ENCODE measurements at regions not wholly inside any gene's neighbourhood (a gene's known extent, or its start where the extent isn't known, plus 50 kb on each side); places are given as distances from the start of the nearest gene placed in this dataset.

DNA sequence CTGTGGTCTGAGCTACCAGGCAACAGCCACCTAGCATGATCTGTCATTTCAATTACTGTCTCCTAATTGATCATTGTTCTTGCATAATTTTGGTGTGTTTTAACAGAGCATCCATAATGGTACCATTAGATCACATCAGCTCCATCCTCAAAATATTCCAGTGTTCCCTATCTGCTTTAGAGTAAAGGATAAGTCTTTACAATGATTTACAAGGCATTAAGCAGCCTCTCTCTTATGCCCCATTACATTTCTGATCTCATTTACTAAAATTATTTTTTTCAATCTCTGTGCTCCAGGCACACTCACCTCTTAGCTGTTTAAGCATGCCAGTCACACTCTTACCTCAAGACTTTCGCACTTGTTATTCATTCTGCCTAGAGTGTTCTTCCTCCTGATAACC lies 389.9 kb upstream of the PTPRD start:
- CTCF ChIA-PET, result no interaction called here
- DNase-seq (ENCODE audit: low read depth, low spot score), result no peak
- intact Hi-C loops (cut with micrococcal nuclease; ENCODE audit: unreplicated experiment) (no loop called here), in situ Hi-C loops (cut with HindIII; ENCODE audit: low pct_unique_long_range_greater_than_20kb, low sequenced_read_pairs) (no loop called here)
- Histone ChIP-seq H3K9me3 (ENCODE audit: control insufficient read depth, insufficient read depth, low read depth, low read length) (no peaks in the 10 kb centered on the region), H3K36me3 (ENCODE audit: control insufficient read depth, insufficient read depth, low read length) (no peaks in the 10 kb centered on the region), H3K27me3 (ENCODE audit: control insufficient read depth, insufficient read depth, low read length) (no peaks in the 10 kb centered on the region), H3K27ac (ENCODE audit: low read length) (no peak overlapping the region), H3K4me3 (ENCODE audit: low read depth in 2 of 2, low read length in 2 of 2) (no peak overlapping the region), H3K4me1 (ENCODE audit: control insufficient read depth, insufficient read depth, low read length) (no peaks in the 10 kb centered on the region)
- ATAC-seq, result no peak
- BruUV-seq (replicated peaks), result no TSS peak
- POLR2A ChIA-PET, result no interaction called here
- no peak for TF ChIP-seq TCF7L2 (IDR thresholded peaks at IDR 0.05; ENCODE audit: low read depth, low read length)
- TF ChIP-seq, protein P1, sequence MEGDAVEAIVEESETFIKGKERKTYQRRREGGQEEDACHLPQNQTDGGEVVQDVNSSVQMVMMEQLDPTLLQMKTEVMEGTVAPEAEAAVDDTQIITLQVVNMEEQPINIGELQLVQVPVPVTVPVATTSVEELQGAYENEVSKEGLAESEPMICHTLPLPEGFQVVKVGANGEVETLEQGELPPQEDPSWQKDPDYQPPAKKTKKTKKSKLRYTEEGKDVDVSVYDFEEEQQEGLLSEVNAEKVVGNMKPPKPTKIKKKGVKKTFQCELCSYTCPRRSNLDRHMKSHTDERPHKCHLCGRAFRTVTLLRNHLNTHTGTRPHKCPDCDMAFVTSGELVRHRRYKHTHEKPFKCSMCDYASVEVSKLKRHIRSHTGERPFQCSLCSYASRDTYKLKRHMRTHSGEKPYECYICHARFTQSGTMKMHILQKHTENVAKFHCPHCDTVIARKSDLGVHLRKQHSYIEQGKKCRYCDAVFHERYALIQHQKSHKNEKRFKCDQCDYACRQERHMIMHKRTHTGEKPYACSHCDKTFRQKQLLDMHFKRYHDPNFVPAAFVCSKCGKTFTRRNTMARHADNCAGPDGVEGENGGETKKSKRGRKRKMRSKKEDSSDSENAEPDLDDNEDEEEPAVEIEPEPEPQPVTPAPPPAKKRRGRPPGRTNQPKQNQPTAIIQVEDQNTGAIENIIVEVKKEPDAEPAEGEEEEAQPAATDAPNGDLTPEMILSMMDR (IDR thresholded peaks at IDR 0.05), result no peak
- TF ChIP-seq POLR2AphosphoS5 (IDR thresholded peaks at IDR 0.05; ENCODE audit: low read depth, low read length), result no peak
- TF ChIP-seq, protein P2, sequence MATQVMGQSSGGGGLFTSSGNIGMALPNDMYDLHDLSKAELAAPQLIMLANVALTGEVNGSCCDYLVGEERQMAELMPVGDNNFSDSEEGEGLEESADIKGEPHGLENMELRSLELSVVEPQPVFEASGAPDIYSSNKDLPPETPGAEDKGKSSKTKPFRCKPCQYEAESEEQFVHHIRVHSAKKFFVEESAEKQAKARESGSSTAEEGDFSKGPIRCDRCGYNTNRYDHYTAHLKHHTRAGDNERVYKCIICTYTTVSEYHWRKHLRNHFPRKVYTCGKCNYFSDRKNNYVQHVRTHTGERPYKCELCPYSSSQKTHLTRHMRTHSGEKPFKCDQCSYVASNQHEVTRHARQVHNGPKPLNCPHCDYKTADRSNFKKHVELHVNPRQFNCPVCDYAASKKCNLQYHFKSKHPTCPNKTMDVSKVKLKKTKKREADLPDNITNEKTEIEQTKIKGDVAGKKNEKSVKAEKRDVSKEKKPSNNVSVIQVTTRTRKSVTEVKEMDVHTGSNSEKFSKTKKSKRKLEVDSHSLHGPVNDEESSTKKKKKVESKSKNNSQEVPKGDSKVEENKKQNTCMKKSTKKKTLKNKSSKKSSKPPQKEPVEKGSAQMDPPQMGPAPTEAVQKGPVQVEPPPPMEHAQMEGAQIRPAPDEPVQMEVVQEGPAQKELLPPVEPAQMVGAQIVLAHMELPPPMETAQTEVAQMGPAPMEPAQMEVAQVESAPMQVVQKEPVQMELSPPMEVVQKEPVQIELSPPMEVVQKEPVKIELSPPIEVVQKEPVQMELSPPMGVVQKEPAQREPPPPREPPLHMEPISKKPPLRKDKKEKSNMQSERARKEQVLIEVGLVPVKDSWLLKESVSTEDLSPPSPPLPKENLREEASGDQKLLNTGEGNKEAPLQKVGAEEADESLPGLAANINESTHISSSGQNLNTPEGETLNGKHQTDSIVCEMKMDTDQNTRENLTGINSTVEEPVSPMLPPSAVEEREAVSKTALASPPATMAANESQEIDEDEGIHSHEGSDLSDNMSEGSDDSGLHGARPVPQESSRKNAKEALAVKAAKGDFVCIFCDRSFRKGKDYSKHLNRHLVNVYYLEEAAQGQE (IDR thresholded peaks at IDR 0.05; ENCODE audit: insufficient read depth in 1 of 2, low read depth in 2 of 2, low read length in 1 of 2), result no peak
- no peak for TF ChIP-seq SIN3A (IDR thresholded peaks at IDR 0.05; ENCODE audit: borderline replicate concordance, insufficient read depth, low read depth, low read length)

DNA sequence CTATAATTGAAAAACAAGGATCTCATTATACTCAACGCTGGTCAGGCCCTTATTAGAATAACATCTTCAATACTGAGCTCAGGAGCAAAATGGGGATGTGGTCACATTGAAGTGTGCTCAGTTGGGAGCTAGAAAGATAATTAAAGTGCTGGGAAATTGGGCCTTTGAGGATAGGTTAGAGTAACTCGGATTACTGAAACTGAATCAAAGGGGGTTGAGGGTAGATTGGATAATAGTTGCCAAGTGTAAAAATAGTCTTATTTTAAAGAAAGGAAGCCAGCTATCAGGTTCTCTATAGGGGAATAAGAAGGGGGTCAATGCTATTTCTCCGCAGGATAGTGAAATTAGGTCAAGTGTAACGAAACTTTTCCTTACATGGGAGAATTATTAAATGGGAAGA lies 391.0 kb upstream of the PTPRD start:
- in situ Hi-C loops (cut with HindIII; ENCODE audit: low pct_unique_long_range_greater_than_20kb, low sequenced_read_pairs), result no loop called here
- TF ChIP-seq SIN3A (IDR thresholded peaks at IDR 0.05; ENCODE audit: borderline replicate concordance, insufficient read depth, low read depth, low read length) (no peak), TCF7L2 (IDR thresholded peaks at IDR 0.05; ENCODE audit: low read depth, low read length) (no peak), POLR2AphosphoS5 (IDR thresholded peaks at IDR 0.05; ENCODE audit: low read depth, low read length) (no peak)
- TF ChIP-seq, protein P2 (IDR thresholded peaks at IDR 0.05; ENCODE audit: insufficient read depth in 1 of 2, low read depth in 2 of 2, low read length in 1 of 2), result no peak
- TF ChIP-seq, protein P1 (IDR thresholded peaks at IDR 0.05), result no peak
- Histone ChIP-seq H3K9me3 (ENCODE audit: control insufficient read depth, insufficient read depth, low read depth, low read length) (no peaks in the 10 kb centered on the region), H3K27ac (ENCODE audit: low read length) (no peak overlapping the region), H3K27me3 (ENCODE audit: control insufficient read depth, insufficient read depth, low read length) (no peaks in the 10 kb centered on the region), H3K36me3 (ENCODE audit: control insufficient read depth, insufficient read depth, low read length) (no peaks in the 10 kb centered on the region), H3K4me3 (ENCODE audit: low read depth in 2 of 2, low read length in 2 of 2) (no peak overlapping the region), H3K4me1 (ENCODE audit: control insufficient read depth, insufficient read depth, low read length) (no peaks in the 10 kb centered on the region)
- no TSS peak for BruUV-seq (replicated peaks)
- ATAC-seq, result no peak
- POLR2A ChIA-PET, result no interaction called here
- no peak for DNase-seq (ENCODE audit: low read depth, low spot score)
- intact Hi-C loops (cut with micrococcal nuclease; ENCODE audit: unreplicated experiment), result no loop called here
- CTCF ChIA-PET, result no interaction called here

Measured in Panc1 (cell line).